MCF 10A (cell line): ENCODE measurements at regions not wholly inside any gene's neighbourhood (a gene's known extent, or its start where the extent isn't known, plus 50 kb on each side); places are given as distances from the start of the nearest gene placed in this dataset.

Source experiments
- BruUV-seq: library from RNA; stranded (reverse); fragments of 400-500 nt; replicated peaks from 2 replicates; lab custom pipeline; 2021; lab: Mats Ljungman, UMichigan
- CTCF ChIA-PET: fragments of 300-600 bp; sonication (Branson Sonifier 250); formaldehyde crosslinking; extraction: SDS; loops from one replicate; lab custom pipeline; 2021; ENCODE audit warnings: antibody characterized with exemption, inconsistent platforms; lab: Yijun Ruan, JAX
- POLR2A ChIA-PET: fragments of 300-600, 350-650 bp; sonication (Branson Sonifier 250); formaldehyde crosslinking; extraction: SDS; loops from one replicate; lab custom pipeline; 2020; ENCODE audit warnings: antibody characterized with exemption, inconsistent platforms; lab: Yijun Ruan, JAX
- DNase-seq: peaks from one replicate; pipeline ENCODE4 v3.0.0-alpha.2; 2018; ENCODE audit not compliant: unreplicated experiment
- H3K27ac Mint-ChIP-seq: one replicate; pipeline ENCODE4 v1.8.0; 2022; ENCODE audit warnings: mild to moderate bottlenecking, low read depth, mixed read lengths; ENCODE audit not compliant: unreplicated experiment
- H3K27me3 Mint-ChIP-seq: one replicate; pipeline ENCODE4 v1.8.0; 2022; ENCODE audit warnings: mixed read lengths; ENCODE audit not compliant: insufficient read depth, unreplicated experiment
- H3K36me3 Mint-ChIP-seq: one replicate; pipeline ENCODE4 v1.8.0; 2022; ENCODE audit warnings: mild to moderate bottlenecking, moderate library complexity, mixed read lengths; ENCODE audit not compliant: insufficient read depth, unreplicated experiment
- H3K4me1 Mint-ChIP-seq: one replicate; pipeline ENCODE4 v1.8.0; 2022; ENCODE audit warnings: mixed read lengths; ENCODE audit not compliant: insufficient read depth, unreplicated experiment
- H3K4me3 Mint-ChIP-seq: one replicate; pipeline ENCODE4 v1.8.0; 2022; ENCODE audit warnings: mild to moderate bottlenecking, moderate library complexity, mixed read lengths; ENCODE audit not compliant: unreplicated experiment
- H3K9me3 Mint-ChIP-seq: one replicate; pipeline ENCODE4 v1.8.0; 2022; ENCODE audit warnings: mixed read lengths; ENCODE audit not compliant: unreplicated experiment
- intact Hi-C: fragments of 100-400 bp; cut with micrococcal nuclease; formaldehyde crosslinking; loops from 2 replicates; pipeline ENCODE4 v1.14.1; 2022
- TF ChIP-seq, protein P1 (sequence below): fragments of 200-600 bp; IDR thresholded peaks from one replicate; pipeline ENCODE4 v1.8.0; 2022; ENCODE audit warnings: antibody characterized with exemption, mild to moderate bottlenecking; ENCODE audit not compliant: unreplicated experiment

DNA sequence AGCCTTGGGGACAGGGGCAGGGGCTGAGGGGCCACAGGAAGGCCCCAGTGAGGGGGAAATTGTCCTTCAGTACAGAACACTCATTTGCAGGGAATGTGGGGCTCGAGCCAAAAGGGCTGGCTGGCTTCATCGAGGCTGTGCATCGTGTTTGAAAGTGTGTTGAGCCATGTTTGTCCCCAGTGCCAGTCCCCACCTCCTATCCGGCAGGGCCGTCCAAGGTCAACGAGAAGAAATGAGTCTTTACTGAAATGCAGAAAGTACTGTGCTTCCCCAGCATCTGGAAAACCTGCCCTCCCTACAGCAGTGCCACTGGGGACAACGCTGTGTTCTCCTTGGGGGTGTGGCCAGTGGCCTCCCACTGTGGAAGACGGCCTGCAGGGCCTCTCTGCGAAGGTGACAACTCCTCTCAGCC is 214.1 kb downstream of the KLF6 start:
- Mint-ChIP-seq H3K27ac (no peak overlapping the region), H3K27me3 (no peaks in the 10 kb centered on the region), H3K4me1 (no peaks in the 10 kb centered on the region), H3K4me3 (no peak overlapping the region), H3K9me3 (no peaks in the 10 kb centered on the region), H3K36me3 (no peaks in the 10 kb centered on the region)
- no TSS peak for BruUV-seq
- ChIA-PET POLR2A (no interaction called here), CTCF (no interaction called here)
- intact Hi-C loops = no loop called here
- TF ChIP-seq, protein P1, sequence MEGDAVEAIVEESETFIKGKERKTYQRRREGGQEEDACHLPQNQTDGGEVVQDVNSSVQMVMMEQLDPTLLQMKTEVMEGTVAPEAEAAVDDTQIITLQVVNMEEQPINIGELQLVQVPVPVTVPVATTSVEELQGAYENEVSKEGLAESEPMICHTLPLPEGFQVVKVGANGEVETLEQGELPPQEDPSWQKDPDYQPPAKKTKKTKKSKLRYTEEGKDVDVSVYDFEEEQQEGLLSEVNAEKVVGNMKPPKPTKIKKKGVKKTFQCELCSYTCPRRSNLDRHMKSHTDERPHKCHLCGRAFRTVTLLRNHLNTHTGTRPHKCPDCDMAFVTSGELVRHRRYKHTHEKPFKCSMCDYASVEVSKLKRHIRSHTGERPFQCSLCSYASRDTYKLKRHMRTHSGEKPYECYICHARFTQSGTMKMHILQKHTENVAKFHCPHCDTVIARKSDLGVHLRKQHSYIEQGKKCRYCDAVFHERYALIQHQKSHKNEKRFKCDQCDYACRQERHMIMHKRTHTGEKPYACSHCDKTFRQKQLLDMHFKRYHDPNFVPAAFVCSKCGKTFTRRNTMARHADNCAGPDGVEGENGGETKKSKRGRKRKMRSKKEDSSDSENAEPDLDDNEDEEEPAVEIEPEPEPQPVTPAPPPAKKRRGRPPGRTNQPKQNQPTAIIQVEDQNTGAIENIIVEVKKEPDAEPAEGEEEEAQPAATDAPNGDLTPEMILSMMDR = no peak
- no peak for DNase-seq

DNA sequence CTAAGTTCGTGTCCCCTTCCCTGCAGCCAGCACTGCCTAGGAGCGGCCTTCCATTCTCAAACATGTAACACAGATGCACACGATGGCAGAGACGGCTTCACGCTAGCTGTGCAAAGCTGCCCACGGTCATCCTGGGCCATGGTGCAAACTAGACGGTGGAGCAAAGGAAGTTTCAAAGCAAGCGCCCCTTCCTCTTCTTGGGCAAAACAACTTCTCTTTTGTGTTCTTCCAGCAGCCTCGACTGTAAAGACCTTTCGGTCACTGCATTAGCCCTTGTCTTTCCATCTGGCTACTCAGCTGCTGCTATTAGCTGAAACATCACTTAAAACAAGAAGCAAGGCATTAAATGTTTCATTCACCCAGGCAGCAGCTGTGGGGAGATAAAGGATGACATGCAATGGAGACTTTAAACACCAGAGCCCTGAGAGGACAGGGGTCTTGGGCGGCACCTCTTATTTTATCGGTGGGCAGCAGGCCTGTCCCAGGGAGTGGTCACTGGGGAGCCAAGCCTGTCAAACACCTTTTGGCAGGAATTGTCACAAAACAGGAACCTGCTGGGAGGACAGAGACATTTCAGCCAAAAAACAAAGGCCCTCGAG is 214.8 kb downstream of the KLF6 start:
- intact Hi-C loops = no loop called here
- no peaks in the 10 kb centered on the region for H3K9me3 Mint-ChIP-seq
- ChIA-PET POLR2A (no interaction called here), CTCF (no interaction called here)
- no TSS peak for BruUV-seq
- TF ChIP-seq, protein P1 = no peak
- no peaks in the 10 kb centered on the region for H3K4me1 Mint-ChIP-seq
- no peak overlapping the region for H3K27ac Mint-ChIP-seq
- no peaks in the 10 kb centered on the region for H3K36me3 Mint-ChIP-seq
- no peak overlapping the region for H3K4me3 Mint-ChIP-seq
- no peaks in the 10 kb centered on the region for H3K27me3 Mint-ChIP-seq
- no peak for DNase-seq

DNA sequence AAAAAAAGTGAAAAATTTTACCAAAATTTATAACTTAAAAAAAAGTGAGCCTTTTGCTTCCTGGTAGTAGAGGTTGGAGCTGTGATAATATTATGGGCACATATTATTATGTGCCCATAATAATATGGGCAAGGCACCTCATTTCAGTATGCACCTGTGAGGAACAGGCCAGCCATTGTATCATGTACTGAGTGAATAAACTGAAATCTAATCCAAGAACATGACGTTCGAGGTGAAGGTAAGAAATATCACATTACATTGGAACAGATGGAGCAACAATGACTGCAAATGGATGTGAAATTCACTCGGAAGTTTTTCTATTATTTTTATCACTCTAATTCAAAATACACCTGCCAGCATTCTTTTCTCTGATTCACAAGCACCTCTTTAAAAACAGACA is 216.0 kb downstream of the KLF6 start:
- Mint-ChIP-seq H3K4me3 (no peak overlapping the region), H3K27ac (no peak overlapping the region), H3K4me1 (no peaks in the 10 kb centered on the region), H3K36me3 (no peaks in the 10 kb centered on the region), H3K27me3 (no peaks in the 10 kb centered on the region), H3K9me3 (no peaks in the 10 kb centered on the region)
- POLR2A ChIA-PET = interaction anchor here (0.7 kb wide), 1 partner anchor 428 kb away, joined by 3 read pairs; no protein-coding TSS in a partner anchor
- BruUV-seq = no TSS peak
- CTCF ChIA-PET = no interaction called here
- TF ChIP-seq, protein P1 = no peak
- DNase-seq = no peak
- intact Hi-C loops = no loop called here

DNA sequence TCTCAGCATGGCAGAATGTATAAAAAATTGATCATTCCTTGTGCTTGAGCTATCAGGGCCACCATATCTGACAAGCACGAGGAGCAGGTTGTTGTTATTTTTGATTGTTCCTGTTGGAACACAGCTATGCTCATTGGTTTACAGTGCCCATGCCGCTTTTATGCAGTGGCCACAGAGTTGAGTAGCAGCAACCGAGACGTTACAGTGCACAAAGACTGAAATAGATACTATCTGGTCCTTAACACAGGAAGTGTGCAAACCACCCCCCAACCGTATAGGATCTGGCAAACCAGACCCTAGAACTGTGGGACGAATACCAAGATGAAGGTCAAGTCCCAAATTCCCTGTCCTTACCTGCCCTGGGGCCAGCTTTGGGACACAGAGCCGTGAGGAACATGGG is 216.6 kb downstream of the KLF6 start:
- Mint-ChIP-seq H3K9me3 (no peaks in the 10 kb centered on the region), H3K36me3 (no peaks in the 10 kb centered on the region), H3K4me1 (no peaks in the 10 kb centered on the region), H3K27ac (no peak overlapping the region), H3K27me3 (no peaks in the 10 kb centered on the region), H3K4me3 (no peak overlapping the region)
- no TSS peak for BruUV-seq
- intact Hi-C loops = no loop called here
- TF ChIP-seq, protein P1 = no peak
- CTCF ChIA-PET = no interaction called here
- no peak for DNase-seq
- POLR2A ChIA-PET = no interaction called here
